HepG2 (cell line): ENCODE measurements at regions not wholly inside any gene's neighbourhood (a gene's known extent, or its start where the extent isn't known, plus 50 kb on each side); places are given as distances from the start of the nearest gene placed in this dataset.

Experiments used
- ATRX ChIP-seq: sonication (generic); formaldehyde crosslinking; IDR thresholded peaks from 2 replicates; pipeline ENCODE4 v1.4.0; 2020; ENCODE audit warnings: missing genetic modification reagents, borderline replicate concordance
- CEBPG ChIP-seq: IDR thresholded peaks from 2 replicates; pipeline ENCODE4 v1.6.1; 2016
- GLI4 ChIP-seq: sonication (generic); formaldehyde crosslinking; IDR thresholded peaks from 2 replicates; pipeline ENCODE4 v1.5.1; 2020; ENCODE audit warnings: missing genetic modification reagents, mild to moderate bottlenecking, moderate library complexity, borderline replicate concordance
- KDM1A ChIP-seq: IDR thresholded peaks from 2 replicates; pipeline ENCODE4 v1.6.1; 2016; ENCODE audit warnings: missing compliant biosample characterization
- RARG ChIP-seq: sonication (generic); formaldehyde crosslinking; IDR thresholded peaks from 2 replicates; pipeline ENCODE4 v1.4.0; 2020; ENCODE audit warnings: low read depth, mild to moderate bottlenecking, missing genetic modification reagents
- SP1 ChIP-seq, 2 experiments: fragments of 450-650 bp in 1 of 2; sonication (generic) in 1 of 2; formaldehyde crosslinking in 1 of 2; IDR thresholded peaks; 2 replicates each; pipeline versions ENCODE4 v1.4.0 to v1.6.1; 2016 to 2020; ENCODE audit warnings: missing genetic modification reagents in 1 of 2
- ZFP36L1 ChIP-seq: sonication (generic); formaldehyde crosslinking; IDR thresholded peaks from 2 replicates; pipeline ENCODE4 v1.8.0; 2022; ENCODE audit warnings: mild to moderate bottlenecking, missing genetic modification reagents, moderate library complexity
- ZNF101 ChIP-seq: sonication (generic); formaldehyde crosslinking; IDR thresholded peaks from 2 replicates; pipeline ENCODE4 v1.4.0; 2020; ENCODE audit warnings: mild to moderate bottlenecking, low read depth, missing genetic modification reagents, borderline replicate concordance
- ZNF33B ChIP-seq: sonication (generic); formaldehyde crosslinking; IDR thresholded peaks from 2 replicates; pipeline ENCODE4 v1.5.1; 2020; ENCODE audit warnings: mild to moderate bottlenecking, missing genetic modification reagents
- TF ChIP-seq, protein P1 (sequence below): sonication (generic); formaldehyde crosslinking; IDR thresholded peaks from 2 replicates; pipeline ENCODE4 v1.4.0; 2020; ENCODE audit warnings: missing genetic modification reagents
- TF ChIP-seq, protein P2 (sequence below): sonication (generic); formaldehyde crosslinking; conservative IDR thresholded peaks from 2 replicates; pipeline ENCODE4 v1.5.0; 2020; ENCODE audit warnings: missing genetic modification reagents
- TF ChIP-seq, protein P3 (sequence below): sonication (generic); IDR thresholded peaks from 2 replicates; pipeline ENCODE4 v1.6.1; 2016; ENCODE audit warnings: low read depth, borderline replicate concordance
- TF ChIP-seq, protein P4 (sequence below): sonication (generic); formaldehyde crosslinking; IDR thresholded peaks from 2 replicates; pipeline ENCODE4 v1.5.1; 2020; ENCODE audit warnings: mild to moderate bottlenecking, missing genetic modification reagents, borderline replicate concordance

DNA sequence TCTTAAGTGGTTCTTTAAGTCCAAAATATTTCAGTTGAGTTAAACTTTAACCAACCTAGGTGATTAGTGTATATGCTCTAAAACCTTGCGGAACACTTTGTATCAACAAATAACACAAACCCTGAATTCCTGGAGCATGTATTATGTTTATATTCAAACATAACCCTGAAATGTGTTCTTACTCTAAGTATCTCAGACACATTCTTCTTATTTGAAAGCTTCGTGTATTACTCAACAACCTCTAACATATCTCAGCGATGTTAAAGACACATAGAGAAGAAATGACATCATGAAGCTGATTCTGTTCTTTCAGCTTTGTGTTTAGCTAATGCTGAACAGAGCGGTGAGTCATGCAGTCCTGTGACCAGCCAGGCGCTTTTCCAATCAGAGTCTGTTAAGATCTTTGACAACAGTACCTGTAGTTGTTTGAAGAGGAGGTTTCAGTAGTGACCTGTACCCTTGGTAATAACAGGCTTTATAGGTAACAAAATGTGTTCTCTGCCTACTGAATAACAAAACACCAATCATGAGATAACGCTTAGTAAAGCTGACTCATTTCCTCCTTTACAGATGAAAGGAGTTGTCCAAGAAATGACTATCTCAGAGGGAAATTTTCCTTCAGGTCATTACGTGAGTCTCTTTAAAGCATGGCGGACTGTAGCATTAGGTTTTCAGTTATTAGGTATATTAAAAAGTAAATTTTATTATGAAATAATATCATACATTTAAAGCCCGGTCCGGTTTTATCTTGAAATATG is 67.3 kb upstream of the KLF6 start (continued):
- TF ChIP-seq, protein P1, sequence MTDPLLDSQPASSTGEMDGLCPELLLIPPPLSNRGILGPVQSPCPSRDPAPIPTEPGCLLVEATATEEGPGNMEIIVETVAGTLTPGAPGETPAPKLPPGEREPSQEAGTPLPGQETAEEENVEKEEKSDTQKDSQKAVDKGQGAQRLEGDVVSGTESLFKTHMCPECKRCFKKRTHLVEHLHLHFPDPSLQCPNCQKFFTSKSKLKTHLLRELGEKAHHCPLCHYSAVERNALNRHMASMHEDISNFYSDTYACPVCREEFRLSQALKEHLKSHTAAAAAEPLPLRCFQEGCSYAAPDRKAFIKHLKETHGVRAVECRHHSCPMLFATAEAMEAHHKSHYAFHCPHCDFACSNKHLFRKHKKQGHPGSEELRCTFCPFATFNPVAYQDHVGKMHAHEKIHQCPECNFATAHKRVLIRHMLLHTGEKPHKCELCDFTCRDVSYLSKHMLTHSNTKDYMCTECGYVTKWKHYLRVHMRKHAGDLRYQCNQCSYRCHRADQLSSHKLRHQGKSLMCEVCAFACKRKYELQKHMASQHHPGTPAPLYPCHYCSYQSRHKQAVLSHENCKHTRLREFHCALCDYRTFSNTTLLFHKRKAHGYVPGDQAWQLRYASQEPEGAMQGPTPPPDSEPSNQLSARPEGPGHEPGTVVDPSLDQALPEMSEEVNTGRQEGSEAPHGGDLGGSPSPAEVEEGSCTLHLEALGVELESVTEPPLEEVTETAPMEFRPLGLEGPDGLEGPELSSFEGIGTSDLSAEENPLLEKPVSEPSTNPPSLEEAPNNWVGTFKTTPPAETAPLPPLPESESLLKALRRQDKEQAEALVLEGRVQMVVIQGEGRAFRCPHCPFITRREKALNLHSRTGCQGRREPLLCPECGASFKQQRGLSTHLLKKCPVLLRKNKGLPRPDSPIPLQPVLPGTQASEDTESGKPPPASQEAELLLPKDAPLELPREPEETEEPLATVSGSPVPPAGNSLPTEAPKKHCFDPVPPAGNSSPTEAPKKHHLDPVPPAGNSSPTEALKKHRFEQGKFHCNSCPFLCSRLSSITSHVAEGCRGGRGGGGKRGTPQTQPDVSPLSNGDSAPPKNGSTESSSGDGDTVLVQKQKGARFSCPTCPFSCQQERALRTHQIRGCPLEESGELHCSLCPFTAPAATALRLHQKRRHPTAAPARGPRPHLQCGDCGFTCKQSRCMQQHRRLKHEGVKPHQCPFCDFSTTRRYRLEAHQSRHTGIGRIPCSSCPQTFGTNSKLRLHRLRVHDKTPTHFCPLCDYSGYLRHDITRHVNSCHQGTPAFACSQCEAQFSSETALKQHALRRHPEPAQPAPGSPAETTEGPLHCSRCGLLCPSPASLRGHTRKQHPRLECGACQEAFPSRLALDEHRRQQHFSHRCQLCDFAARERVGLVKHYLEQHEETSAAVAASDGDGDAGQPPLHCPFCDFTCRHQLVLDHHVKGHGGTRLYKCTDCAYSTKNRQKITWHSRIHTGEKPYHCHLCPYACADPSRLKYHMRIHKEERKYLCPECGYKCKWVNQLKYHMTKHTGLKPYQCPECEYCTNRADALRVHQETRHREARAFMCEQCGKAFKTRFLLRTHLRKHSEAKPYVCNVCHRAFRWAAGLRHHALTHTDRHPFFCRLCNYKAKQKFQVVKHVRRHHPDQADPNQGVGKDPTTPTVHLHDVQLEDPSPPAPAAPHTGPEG (CRISPR knock-in tag): no peak
- no peak for TF ChIP-seq ZFP36L1 (CRISPR knock-in tag)
- TF ChIP-seq, protein P2, sequence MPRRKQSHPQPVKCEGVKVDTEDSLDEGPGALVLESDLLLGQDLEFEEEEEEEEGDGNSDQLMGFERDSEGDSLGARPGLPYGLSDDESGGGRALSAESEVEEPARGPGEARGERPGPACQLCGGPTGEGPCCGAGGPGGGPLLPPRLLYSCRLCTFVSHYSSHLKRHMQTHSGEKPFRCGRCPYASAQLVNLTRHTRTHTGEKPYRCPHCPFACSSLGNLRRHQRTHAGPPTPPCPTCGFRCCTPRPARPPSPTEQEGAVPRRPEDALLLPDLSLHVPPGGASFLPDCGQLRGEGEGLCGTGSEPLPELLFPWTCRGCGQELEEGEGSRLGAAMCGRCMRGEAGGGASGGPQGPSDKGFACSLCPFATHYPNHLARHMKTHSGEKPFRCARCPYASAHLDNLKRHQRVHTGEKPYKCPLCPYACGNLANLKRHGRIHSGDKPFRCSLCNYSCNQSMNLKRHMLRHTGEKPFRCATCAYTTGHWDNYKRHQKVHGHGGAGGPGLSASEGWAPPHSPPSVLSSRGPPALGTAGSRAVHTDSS (CRISPR knock-in tag): no peak
- no peak for TF ChIP-seq ZNF101 (CRISPR knock-in tag)
- peak; percentile 78 for TF ChIP-seq CEBPG (CRISPR knock-in tag)
- no peak for TF ChIP-seq SP1 (IDR thresholded peaks at IDR 0.05)
- TF ChIP-seq SP1 (CRISPR knock-in tag; IDR thresholded peaks at IDR 0.05): no peak
- TF ChIP-seq, protein P3, sequence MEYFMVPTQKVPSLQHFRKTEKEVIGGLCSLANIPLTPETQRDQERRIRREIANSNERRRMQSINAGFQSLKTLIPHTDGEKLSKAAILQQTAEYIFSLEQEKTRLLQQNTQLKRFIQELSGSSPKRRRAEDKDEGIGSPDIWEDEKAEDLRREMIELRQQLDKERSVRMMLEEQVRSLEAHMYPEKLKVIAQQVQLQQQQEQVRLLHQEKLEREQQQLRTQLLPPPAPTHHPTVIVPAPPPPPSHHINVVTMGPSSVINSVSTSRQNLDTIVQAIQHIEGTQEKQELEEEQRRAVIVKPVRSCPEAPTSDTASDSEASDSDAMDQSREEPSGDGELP: peak; percentile 54; the same call in 1 of the 2 replicates
- TF ChIP-seq, protein P4, sequence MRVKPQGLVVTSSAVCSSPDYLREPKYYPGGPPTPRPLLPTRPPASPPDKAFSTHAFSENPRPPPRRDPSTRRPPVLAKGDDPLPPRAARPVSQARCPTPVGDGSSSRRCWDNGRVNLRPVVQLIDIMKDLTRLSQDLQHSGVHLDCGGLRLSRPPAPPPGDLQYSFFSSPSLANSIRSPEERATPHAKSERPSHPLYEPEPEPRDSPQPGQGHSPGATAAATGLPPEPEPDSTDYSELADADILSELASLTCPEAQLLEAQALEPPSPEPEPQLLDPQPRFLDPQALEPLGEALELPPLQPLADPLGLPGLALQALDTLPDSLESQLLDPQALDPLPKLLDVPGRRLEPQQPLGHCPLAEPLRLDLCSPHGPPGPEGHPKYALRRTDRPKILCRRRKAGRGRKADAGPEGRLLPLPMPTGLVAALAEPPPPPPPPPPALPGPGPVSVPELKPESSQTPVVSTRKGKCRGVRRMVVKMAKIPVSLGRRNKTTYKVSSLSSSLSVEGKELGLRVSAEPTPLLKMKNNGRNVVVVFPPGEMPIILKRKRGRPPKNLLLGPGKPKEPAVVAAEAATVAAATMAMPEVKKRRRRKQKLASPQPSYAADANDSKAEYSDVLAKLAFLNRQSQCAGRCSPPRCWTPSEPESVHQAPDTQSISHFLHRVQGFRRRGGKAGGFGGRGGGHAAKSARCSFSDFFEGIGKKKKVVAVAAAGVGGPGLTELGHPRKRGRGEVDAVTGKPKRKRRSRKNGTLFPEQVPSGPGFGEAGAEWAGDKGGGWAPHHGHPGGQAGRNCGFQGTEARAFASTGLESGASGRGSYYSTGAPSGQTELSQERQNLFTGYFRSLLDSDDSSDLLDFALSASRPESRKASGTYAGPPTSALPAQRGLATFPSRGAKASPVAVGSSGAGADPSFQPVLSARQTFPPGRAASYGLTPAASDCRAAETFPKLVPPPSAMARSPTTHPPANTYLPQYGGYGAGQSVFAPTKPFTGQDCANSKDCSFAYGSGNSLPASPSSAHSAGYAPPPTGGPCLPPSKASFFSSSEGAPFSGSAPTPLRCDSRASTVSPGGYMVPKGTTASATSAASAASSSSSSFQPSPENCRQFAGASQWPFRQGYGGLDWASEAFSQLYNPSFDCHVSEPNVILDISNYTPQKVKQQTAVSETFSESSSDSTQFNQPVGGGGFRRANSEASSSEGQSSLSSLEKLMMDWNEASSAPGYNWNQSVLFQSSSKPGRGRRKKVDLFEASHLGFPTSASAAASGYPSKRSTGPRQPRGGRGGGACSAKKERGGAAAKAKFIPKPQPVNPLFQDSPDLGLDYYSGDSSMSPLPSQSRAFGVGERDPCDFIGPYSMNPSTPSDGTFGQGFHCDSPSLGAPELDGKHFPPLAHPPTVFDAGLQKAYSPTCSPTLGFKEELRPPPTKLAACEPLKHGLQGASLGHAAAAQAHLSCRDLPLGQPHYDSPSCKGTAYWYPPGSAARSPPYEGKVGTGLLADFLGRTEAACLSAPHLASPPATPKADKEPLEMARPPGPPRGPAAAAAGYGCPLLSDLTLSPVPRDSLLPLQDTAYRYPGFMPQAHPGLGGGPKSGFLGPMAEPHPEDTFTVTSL (CRISPR knock-in tag): peak; percentile 89; the same call in 1 of the 2 replicates
- no peak for TF ChIP-seq ZNF33B (CRISPR knock-in tag)
- no peak for TF ChIP-seq KDM1A (CRISPR knock-in tag)
- TF ChIP-seq RARG (CRISPR knock-in tag): no peak
- TF ChIP-seq GLI4 (CRISPR knock-in tag): no peak
- no peak for TF ChIP-seq ATRX (CRISPR knock-in tag)
